GM23338 (cell line): ENCODE measurements at regions not wholly inside any gene's neighbourhood (a gene's known extent, or its start where the extent isn't known, plus 50 kb on each side); places are given as distances from the start of the nearest gene placed in this dataset.

Experiments
- ATAC-seq: fragments of 200-7000 bp; cut with Tn5 transposase; 3 replicates; pipeline ENCODE4 v1.9.1; 2020
- DNase-seq: peaks from one replicate; pipeline ENCODE4 v3.0.0-alpha.2; 2015; ENCODE audit warnings: low spot score
- H2AFZ ChIP-seq: fragments of 200-600 bp; sonication (generic); 2 replicates; pipeline ENCODE4 v1.8.0; 2016; ENCODE audit warnings: antibody characterized with exemption, mild to moderate bottlenecking, moderate library complexity
- H3F3A ChIP-seq: fragments of 200-600 bp; sonication (generic); replicated peaks from 2 replicates; pipeline ENCODE4 v1.8.0; 2017; ENCODE audit warnings: antibody characterized with exemption, mixed run types, low read depth
- H3K27ac ChIP-seq: fragments of 200-600 bp; sonication (generic); 2 replicates; pipeline ENCODE4 v1.6.1; 2016; ENCODE audit warnings: low read depth
- H3K27me3 ChIP-seq: fragments of 200-600 bp; sonication (generic); 2 replicates; pipeline ENCODE4 v1.8.0; 2016; ENCODE audit warnings: mild to moderate bottlenecking, mixed run types, moderate library complexity; ENCODE audit not compliant: insufficient read depth
- H3K36me3 ChIP-seq: fragments of 200-600 bp; sonication (generic); 2 replicates; pipeline ENCODE4 v1.8.0; 2016; ENCODE audit warnings: mild to moderate bottlenecking; ENCODE audit not compliant: insufficient read depth
- H3K4me1 ChIP-seq: fragments of 200-600 bp; sonication (generic); 2 replicates; pipeline ENCODE4 v1.8.0; 2016; ENCODE audit warnings: mild to moderate bottlenecking, moderate library complexity; ENCODE audit not compliant: insufficient read depth
- H3K4me2 ChIP-seq: fragments of 200-600 bp; sonication (generic); 2 replicates; pipeline ENCODE4 v1.7.1; 2017; ENCODE audit warnings: mixed run types
- H3K4me3 ChIP-seq: fragments of 200-600 bp; sonication (generic); 2 replicates; pipeline ENCODE4 v1.6.1; 2016; ENCODE audit warnings: mixed run types
- H3K79me2 ChIP-seq: fragments of 200-600 bp; sonication (generic); replicated peaks from 2 replicates; pipeline ENCODE4 v1.8.0; 2017; ENCODE audit warnings: mild to moderate bottlenecking; ENCODE audit not compliant: insufficient read depth
- H3K9me2 ChIP-seq: fragments of 200-600 bp; sonication (generic); 2 replicates; pipeline ENCODE4 v1.8.0; 2017; ENCODE audit not compliant: insufficient read depth
- H4K20me1 ChIP-seq: fragments of 200-600 bp; sonication (generic); replicated peaks from 2 replicates; pipeline ENCODE4 v1.8.0; 2017; ENCODE audit warnings: mild to moderate bottlenecking; ENCODE audit not compliant: insufficient read depth
- H3K27ac Mint-ChIP-seq: 2 replicates; pipeline ENCODE4 v1.8.0; 2020; ENCODE audit warnings: inconsistent platforms, mild to moderate bottlenecking, moderate library complexity, mixed read lengths
- H3K27me3 Mint-ChIP-seq: 3 replicates; pipeline ENCODE4 v1.8.0; 2022; ENCODE audit warnings: low read depth, mild to moderate bottlenecking, moderate library complexity, mixed read lengths, inconsistent platforms; ENCODE audit not compliant: insufficient read depth, poor library complexity
- H3K36me3 Mint-ChIP-seq: 3 replicates; pipeline ENCODE4 v1.8.0; 2021; ENCODE audit warnings: low read depth, mild to moderate bottlenecking, inconsistent platforms, moderate library complexity, mixed read lengths
- H3K4me1 Mint-ChIP-seq: 3 replicates; pipeline ENCODE4 v1.8.0; 2020; ENCODE audit warnings: mild to moderate bottlenecking, inconsistent platforms, mixed read lengths
- H3K4me3 Mint-ChIP-seq: 3 replicates; pipeline ENCODE4 v1.8.0; 2021; ENCODE audit warnings: moderate library complexity, mild to moderate bottlenecking, inconsistent platforms, mixed read lengths
- H3K9me3 Mint-ChIP-seq: 3 replicates; pipeline ENCODE4 v1.8.0; 2020; ENCODE audit warnings: moderate library complexity, mild to moderate bottlenecking, inconsistent platforms, mixed read lengths
- CREB1 ChIP-seq: fragments of 250-450 bp; sonication (Bioruptor Pico); IDR thresholded peaks from 2 replicates; pipeline ENCODE4 v1.5.0; 2020; ENCODE audit warnings: low read depth, mild to moderate bottlenecking, moderate library complexity
- JUNB ChIP-seq: IDR thresholded peaks from one replicate; pipeline ENCODE4 v1.6.1; 2016; ENCODE audit warnings: antibody characterized with exemption; ENCODE audit not compliant: unreplicated experiment
- ZNF114 ChIP-seq: fragments of 250-450 bp; sonication (Bioruptor Pico); IDR thresholded peaks from 2 replicates; pipeline ENCODE4 v1.5.0; 2020; ENCODE audit warnings: mild to moderate bottlenecking, moderate library complexity
- ZNF331 ChIP-seq: fragments of 250-450 bp; sonication (Bioruptor Pico); IDR thresholded peaks from 2 replicates; pipeline ENCODE4 v1.5.0; 2020; ENCODE audit warnings: low read depth, mild to moderate bottlenecking, moderate library complexity
- ZNF462 ChIP-seq: fragments of 250-450 bp; sonication (Bioruptor Pico); IDR thresholded peaks from 2 replicates; pipeline ENCODE4 v1.5.0; 2020; ENCODE audit warnings: mild to moderate bottlenecking, moderate library complexity
- TF ChIP-seq, protein P1 (sequence below): IDR thresholded peaks from one replicate; pipeline ENCODE4 v1.6.1; 2018; ENCODE audit warnings: antibody characterized with exemption; ENCODE audit not compliant: unreplicated experiment
- TF ChIP-seq, protein P2 (sequence below), 2 experiments: fragments of 200-600 bp in 1 of 2; sonication (generic) in 1 of 2; conservative IDR thresholded peaks; 2 replicates each; pipeline versions ENCODE4 v1.5.1 to v1.6.1; 2016 to 2017; ENCODE audit warnings: antibody characterized with exemption in 2 of 2, low read depth in 2 of 2, mild to moderate bottlenecking in 2 of 2, moderate library complexity in 1 of 2
- TF ChIP-seq, protein P3 (sequence below): IDR thresholded peaks from 2 replicates; pipeline ENCODE4 v1.6.1; 2016; ENCODE audit warnings: antibody characterized with exemption

GRCh38 chr3:178476886-178477285 is 59.4 kb upstream of the KCNMB2 start (continued):
- TF ChIP-seq, protein P1, sequence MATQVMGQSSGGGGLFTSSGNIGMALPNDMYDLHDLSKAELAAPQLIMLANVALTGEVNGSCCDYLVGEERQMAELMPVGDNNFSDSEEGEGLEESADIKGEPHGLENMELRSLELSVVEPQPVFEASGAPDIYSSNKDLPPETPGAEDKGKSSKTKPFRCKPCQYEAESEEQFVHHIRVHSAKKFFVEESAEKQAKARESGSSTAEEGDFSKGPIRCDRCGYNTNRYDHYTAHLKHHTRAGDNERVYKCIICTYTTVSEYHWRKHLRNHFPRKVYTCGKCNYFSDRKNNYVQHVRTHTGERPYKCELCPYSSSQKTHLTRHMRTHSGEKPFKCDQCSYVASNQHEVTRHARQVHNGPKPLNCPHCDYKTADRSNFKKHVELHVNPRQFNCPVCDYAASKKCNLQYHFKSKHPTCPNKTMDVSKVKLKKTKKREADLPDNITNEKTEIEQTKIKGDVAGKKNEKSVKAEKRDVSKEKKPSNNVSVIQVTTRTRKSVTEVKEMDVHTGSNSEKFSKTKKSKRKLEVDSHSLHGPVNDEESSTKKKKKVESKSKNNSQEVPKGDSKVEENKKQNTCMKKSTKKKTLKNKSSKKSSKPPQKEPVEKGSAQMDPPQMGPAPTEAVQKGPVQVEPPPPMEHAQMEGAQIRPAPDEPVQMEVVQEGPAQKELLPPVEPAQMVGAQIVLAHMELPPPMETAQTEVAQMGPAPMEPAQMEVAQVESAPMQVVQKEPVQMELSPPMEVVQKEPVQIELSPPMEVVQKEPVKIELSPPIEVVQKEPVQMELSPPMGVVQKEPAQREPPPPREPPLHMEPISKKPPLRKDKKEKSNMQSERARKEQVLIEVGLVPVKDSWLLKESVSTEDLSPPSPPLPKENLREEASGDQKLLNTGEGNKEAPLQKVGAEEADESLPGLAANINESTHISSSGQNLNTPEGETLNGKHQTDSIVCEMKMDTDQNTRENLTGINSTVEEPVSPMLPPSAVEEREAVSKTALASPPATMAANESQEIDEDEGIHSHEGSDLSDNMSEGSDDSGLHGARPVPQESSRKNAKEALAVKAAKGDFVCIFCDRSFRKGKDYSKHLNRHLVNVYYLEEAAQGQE: no peak
- no peak for TF ChIP-seq ZNF114 (CRISPR knock-in tag)

DNA sequence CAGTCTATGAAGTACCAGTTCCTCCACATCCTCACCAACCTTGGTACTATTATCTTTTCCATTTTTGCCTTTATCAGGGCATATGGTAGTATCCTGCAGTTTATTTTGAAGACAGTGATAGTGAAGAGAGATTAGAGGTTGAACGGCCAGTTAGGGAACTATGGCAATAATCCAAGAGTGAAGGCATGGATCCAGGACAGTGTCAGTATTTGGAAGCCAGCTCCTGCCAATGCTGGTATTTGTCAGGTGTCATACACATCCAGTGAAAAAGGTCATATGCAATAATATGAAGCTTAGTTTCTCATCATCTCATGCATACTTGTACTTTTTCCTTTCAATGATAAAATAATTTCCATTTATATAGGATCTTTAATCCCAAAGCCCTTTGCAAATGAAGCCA is 56.8 kb upstream of the KCNMB2 start:
- H3K27ac ChIP-seq: no peak overlapping the region
- Mint-ChIP-seq H3K9me3 (no peaks in the 10 kb centered on the region), H3K36me3 (no peaks in the 10 kb centered on the region), H3K27me3 (peaks cover 2% of the 10 kb centered on the region), H3K4me3 (no peak overlapping the region), H3K4me1 (peaks cover 5% of the 10 kb centered on the region), H3K27ac (no peak overlapping the region)
- H3K27me3 ChIP-seq: no peaks in the 10 kb centered on the region
- no peak overlapping the region for H3K4me2 ChIP-seq
- H3K4me1 ChIP-seq: no peaks in the 10 kb centered on the region; the same call in 1 of the 2 replicates
- H3K9me2 ChIP-seq: no peaks in the 10 kb centered on the region; the same call in 1 of the 2 replicates
- H2AFZ ChIP-seq: no peak overlapping the region
- no peaks in the 10 kb centered on the region for H3F3A ChIP-seq
- no peaks in the 10 kb centered on the region for H3K36me3 ChIP-seq
- ATAC-seq: no peak
- no peaks in the 10 kb centered on the region for H3K79me2 ChIP-seq
- no peak overlapping the region for H3K4me3 ChIP-seq
- no peak for DNase-seq
- H4K20me1 ChIP-seq: no peaks in the 10 kb centered on the region
- TF ChIP-seq JUNB (no peak), ZNF114 (CRISPR knock-in tag) (no peak), ZNF462 (CRISPR knock-in tag) (no peak), ZNF331 (CRISPR knock-in tag) (no peak), CREB1 (no peak)
- TF ChIP-seq, protein P2, sequence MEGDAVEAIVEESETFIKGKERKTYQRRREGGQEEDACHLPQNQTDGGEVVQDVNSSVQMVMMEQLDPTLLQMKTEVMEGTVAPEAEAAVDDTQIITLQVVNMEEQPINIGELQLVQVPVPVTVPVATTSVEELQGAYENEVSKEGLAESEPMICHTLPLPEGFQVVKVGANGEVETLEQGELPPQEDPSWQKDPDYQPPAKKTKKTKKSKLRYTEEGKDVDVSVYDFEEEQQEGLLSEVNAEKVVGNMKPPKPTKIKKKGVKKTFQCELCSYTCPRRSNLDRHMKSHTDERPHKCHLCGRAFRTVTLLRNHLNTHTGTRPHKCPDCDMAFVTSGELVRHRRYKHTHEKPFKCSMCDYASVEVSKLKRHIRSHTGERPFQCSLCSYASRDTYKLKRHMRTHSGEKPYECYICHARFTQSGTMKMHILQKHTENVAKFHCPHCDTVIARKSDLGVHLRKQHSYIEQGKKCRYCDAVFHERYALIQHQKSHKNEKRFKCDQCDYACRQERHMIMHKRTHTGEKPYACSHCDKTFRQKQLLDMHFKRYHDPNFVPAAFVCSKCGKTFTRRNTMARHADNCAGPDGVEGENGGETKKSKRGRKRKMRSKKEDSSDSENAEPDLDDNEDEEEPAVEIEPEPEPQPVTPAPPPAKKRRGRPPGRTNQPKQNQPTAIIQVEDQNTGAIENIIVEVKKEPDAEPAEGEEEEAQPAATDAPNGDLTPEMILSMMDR (conservative IDR thresholded peaks at IDR 0.05; ENCODE audit: low read depth in 2 of 2): no peak
- TF ChIP-seq, protein P1: no peak
- TF ChIP-seq, protein P3, sequence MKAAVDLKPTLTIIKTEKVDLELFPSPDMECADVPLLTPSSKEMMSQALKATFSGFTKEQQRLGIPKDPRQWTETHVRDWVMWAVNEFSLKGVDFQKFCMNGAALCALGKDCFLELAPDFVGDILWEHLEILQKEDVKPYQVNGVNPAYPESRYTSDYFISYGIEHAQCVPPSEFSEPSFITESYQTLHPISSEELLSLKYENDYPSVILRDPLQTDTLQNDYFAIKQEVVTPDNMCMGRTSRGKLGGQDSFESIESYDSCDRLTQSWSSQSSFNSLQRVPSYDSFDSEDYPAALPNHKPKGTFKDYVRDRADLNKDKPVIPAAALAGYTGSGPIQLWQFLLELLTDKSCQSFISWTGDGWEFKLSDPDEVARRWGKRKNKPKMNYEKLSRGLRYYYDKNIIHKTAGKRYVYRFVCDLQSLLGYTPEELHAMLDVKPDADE: no peak
